Panc1 (cell line): ENCODE measurements at regions not wholly inside any gene's neighbourhood (a gene's known extent, or its start where the extent isn't known, plus 50 kb on each side); places are given as distances from the start of the nearest gene placed in this dataset.

Experiments
- ATAC-seq: fragments of 200-7000 bp; cut with Tn5 transposase; 2 replicates; pipeline ENCODE4 v1.9.1; 2020; ENCODE audit warnings: mild to moderate bottlenecking, moderate library complexity
- BruUV-seq: library from RNA; stranded (reverse); fragments of 400-500 nt; replicated peaks from 2 replicates; lab custom pipeline; 2021; lab: Mats Ljungman, UMichigan
- CTCF ChIA-PET: fragments of 300-600 bp; sonication (Branson Sonifier 250); formaldehyde crosslinking; loops from one replicate; lab custom pipeline; 2022; ENCODE audit warnings: antibody characterized with exemption; lab: Charles Lee
- POLR2A ChIA-PET: fragments of 300-600 bp; sonication (Branson Sonifier 250); formaldehyde crosslinking; loops from one replicate; lab custom pipeline; 2022; ENCODE audit warnings: antibody characterized with exemption; lab: Charles Lee
- DNase-seq: peaks from one replicate; pipeline ENCODE4 v3.0.0-alpha.2; 2010; ENCODE audit warnings: low read depth, low spot score
- H3K27ac ChIP-seq: 2 replicates; pipeline ENCODE4 v1.5.1; 2011; ENCODE audit warnings: mild to moderate bottlenecking, low read length, inconsistent platforms
- H3K27me3 ChIP-seq: fragments of 200-500 bp; sonication (Bioruptor generic); 2 replicates; pipeline ENCODE4 v1.6.0; 2014; ENCODE audit warnings: low read length, inconsistent platforms; ENCODE audit not compliant: control insufficient read depth, insufficient read depth
- H3K36me3 ChIP-seq: fragments of 200-500 bp; sonication (Bioruptor generic); 2 replicates; pipeline ENCODE4 v1.5.1; 2014; ENCODE audit warnings: inconsistent platforms, mild to moderate bottlenecking, low read length, moderate library complexity; ENCODE audit not compliant: control insufficient read depth, insufficient read depth
- H3K4me1 ChIP-seq: 2 replicates; pipeline ENCODE4 v1.5.1; 2011; ENCODE audit warnings: inconsistent platforms, mild to moderate bottlenecking, low read length, moderate library complexity; ENCODE audit not compliant: control insufficient read depth, insufficient read depth
- H3K4me3 ChIP-seq, 2 experiments: 2 replicates each; pipeline ENCODE4 v1.5.1; 2011 to 2012; ENCODE audit warnings: low read depth in 2 of 2, low read length in 2 of 2, mild to moderate bottlenecking in 2 of 2, inconsistent platforms in 1 of 2, moderate library complexity in 1 of 2
- H3K9me3 ChIP-seq: fragments of 200-500 bp; sonication (Bioruptor generic); 2 replicates; pipeline ENCODE4 v1.5.1; 2014; ENCODE audit warnings: low read depth, mild to moderate bottlenecking, inconsistent platforms, low read length, moderate library complexity; ENCODE audit not compliant: control insufficient read depth, insufficient read depth
- POLR2AphosphoS5 ChIP-seq: IDR thresholded peaks from 2 replicates; pipeline ENCODE4 v1.6.1; 2012; ENCODE audit warnings: mild to moderate bottlenecking, low read depth, low read length, moderate library complexity
- SIN3A ChIP-seq: IDR thresholded peaks from 2 replicates; pipeline ENCODE4 v1.6.1; 2012; ENCODE audit warnings: low read depth, mild to moderate bottlenecking, low read length, moderate library complexity, borderline replicate concordance; ENCODE audit not compliant: insufficient read depth
- TCF7L2 ChIP-seq: IDR thresholded peaks from 2 replicates; pipeline ENCODE4 v1.6.1; 2011; ENCODE audit warnings: mild to moderate bottlenecking, low read depth, low read length, inconsistent platforms
- in situ Hi-C: cut with HindIII; loops from 2 replicates; pipeline ENCODE4 v1.10.0; 2016; ENCODE audit warnings: low sequenced_read_pairs, low pct_unique_long_range_greater_than_20kb
- intact Hi-C: fragments of 100-400 bp; cut with micrococcal nuclease; formaldehyde crosslinking; loops from one replicate; pipeline ENCODE4 v1.10.0; 2022; ENCODE audit not compliant: unreplicated experiment
- TF ChIP-seq, protein P1 (sequence below), 2 experiments: IDR thresholded peaks; 2 replicates each; pipeline ENCODE4 v1.6.1; 2011 to 2012; ENCODE audit warnings: low read depth in 2 of 2, control low read depth in 1 of 2, low read length in 1 of 2, mild to moderate bottlenecking in 1 of 2, moderate library complexity in 1 of 2; ENCODE audit not compliant: insufficient read depth in 1 of 2
- TF ChIP-seq, protein P2 (sequence below): fragments of 450-650 bp; IDR thresholded peaks from 2 replicates; pipeline ENCODE4 v1.5.1; 2017; ENCODE audit warnings: mild to moderate bottlenecking

GRCh38 chr4:164531336-164531735, 222.6 kb upstream of the SMIM31 start:
- BruUV-seq = no TSS peak
- Histone ChIP-seq H3K4me3 (no peak overlapping the region), H3K36me3 (no peaks in the 10 kb centered on the region), H3K27ac (no peak overlapping the region), H3K4me1 (no peaks in the 10 kb centered on the region), H3K27me3 (no peaks in the 10 kb centered on the region), H3K9me3 (no peaks in the 10 kb centered on the region)
- ATAC-seq (no peak), DNase-seq (no peak)
- CTCF ChIA-PET = no interaction called here
- POLR2A ChIA-PET = no interaction called here
- in situ Hi-C loops = no loop called here
- intact Hi-C loops = no loop called here
- TF ChIP-seq, protein P1, sequence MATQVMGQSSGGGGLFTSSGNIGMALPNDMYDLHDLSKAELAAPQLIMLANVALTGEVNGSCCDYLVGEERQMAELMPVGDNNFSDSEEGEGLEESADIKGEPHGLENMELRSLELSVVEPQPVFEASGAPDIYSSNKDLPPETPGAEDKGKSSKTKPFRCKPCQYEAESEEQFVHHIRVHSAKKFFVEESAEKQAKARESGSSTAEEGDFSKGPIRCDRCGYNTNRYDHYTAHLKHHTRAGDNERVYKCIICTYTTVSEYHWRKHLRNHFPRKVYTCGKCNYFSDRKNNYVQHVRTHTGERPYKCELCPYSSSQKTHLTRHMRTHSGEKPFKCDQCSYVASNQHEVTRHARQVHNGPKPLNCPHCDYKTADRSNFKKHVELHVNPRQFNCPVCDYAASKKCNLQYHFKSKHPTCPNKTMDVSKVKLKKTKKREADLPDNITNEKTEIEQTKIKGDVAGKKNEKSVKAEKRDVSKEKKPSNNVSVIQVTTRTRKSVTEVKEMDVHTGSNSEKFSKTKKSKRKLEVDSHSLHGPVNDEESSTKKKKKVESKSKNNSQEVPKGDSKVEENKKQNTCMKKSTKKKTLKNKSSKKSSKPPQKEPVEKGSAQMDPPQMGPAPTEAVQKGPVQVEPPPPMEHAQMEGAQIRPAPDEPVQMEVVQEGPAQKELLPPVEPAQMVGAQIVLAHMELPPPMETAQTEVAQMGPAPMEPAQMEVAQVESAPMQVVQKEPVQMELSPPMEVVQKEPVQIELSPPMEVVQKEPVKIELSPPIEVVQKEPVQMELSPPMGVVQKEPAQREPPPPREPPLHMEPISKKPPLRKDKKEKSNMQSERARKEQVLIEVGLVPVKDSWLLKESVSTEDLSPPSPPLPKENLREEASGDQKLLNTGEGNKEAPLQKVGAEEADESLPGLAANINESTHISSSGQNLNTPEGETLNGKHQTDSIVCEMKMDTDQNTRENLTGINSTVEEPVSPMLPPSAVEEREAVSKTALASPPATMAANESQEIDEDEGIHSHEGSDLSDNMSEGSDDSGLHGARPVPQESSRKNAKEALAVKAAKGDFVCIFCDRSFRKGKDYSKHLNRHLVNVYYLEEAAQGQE (IDR thresholded peaks at IDR 0.05; ENCODE audit: insufficient read depth in 1 of 2, low read depth in 2 of 2, low read length in 1 of 2) = no peak
- TF ChIP-seq, protein P2, sequence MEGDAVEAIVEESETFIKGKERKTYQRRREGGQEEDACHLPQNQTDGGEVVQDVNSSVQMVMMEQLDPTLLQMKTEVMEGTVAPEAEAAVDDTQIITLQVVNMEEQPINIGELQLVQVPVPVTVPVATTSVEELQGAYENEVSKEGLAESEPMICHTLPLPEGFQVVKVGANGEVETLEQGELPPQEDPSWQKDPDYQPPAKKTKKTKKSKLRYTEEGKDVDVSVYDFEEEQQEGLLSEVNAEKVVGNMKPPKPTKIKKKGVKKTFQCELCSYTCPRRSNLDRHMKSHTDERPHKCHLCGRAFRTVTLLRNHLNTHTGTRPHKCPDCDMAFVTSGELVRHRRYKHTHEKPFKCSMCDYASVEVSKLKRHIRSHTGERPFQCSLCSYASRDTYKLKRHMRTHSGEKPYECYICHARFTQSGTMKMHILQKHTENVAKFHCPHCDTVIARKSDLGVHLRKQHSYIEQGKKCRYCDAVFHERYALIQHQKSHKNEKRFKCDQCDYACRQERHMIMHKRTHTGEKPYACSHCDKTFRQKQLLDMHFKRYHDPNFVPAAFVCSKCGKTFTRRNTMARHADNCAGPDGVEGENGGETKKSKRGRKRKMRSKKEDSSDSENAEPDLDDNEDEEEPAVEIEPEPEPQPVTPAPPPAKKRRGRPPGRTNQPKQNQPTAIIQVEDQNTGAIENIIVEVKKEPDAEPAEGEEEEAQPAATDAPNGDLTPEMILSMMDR = no peak
- TF ChIP-seq TCF7L2 (no peak), POLR2AphosphoS5 (no peak), SIN3A (no peak)

- ATAC-seq = no peak
- TF ChIP-seq POLR2AphosphoS5 (no peak), TCF7L2 (no peak), SIN3A (no peak)
- TF ChIP-seq, protein P1 (IDR thresholded peaks at IDR 0.05; ENCODE audit: insufficient read depth in 1 of 2, low read depth in 2 of 2, low read length in 1 of 2) = no peak
- TF ChIP-seq, protein P2 = no peak
- POLR2A ChIA-PET = no interaction called here
Measured at GRCh38 chr4:164536814-164537213, 217.1 kb upstream of the SMIM31 start.

More at GRCh38 chr4:164536814-164537213, 217.1 kb upstream of the SMIM31 start:
- no peak overlapping the region for H3K4me3 ChIP-seq
- intact Hi-C loops = no loop called here
- no peak overlapping the region for H3K27ac ChIP-seq
- no peaks in the 10 kb centered on the region for H3K9me3 ChIP-seq
- in situ Hi-C loops = no loop called here
- H3K4me1 ChIP-seq = no peaks in the 10 kb centered on the region
- no peaks in the 10 kb centered on the region for H3K36me3 ChIP-seq
- no peak for DNase-seq
- no TSS peak for BruUV-seq
- CTCF ChIA-PET = no interaction called here
- no peaks in the 10 kb centered on the region for H3K27me3 ChIP-seq
